Adrenal gland (tissue), 5 donors: ENCODE measurements at regions not wholly inside any gene's neighbourhood (a gene's known extent, or its start where the extent isn't known, plus 50 kb on each side); places are given as distances from the start of the nearest gene placed in this dataset.

Experiments
- CTCF ChIP-seq, 6 experiments: fragments of 450-650 bp in 4 of 6; fragments of 200-600 bp in 2 of 6; sonication (generic) in 1 of 6; IDR thresholded peaks; 1 replicate in 5 of 6; 2 replicates in 1 of 6; pipeline versions ENCODE4 v1.5.1 to v1.8.0; 2016 to 2021; ENCODE audit warnings: antibody characterized with exemption in 6 of 6, mild to moderate bottlenecking in 2 of 6, moderate library complexity in 1 of 6
- POLR2A ChIP-seq, 2 donors: fragments of 450-650 bp; IDR thresholded peaks; one replicate each; pipeline ENCODE4 v1.6.1; 2017; ENCODE audit warnings: antibody characterized with exemption in 2 of 2, mild to moderate bottlenecking in 2 of 2, moderate library complexity in 1 of 2
- donor health status: DM: no; HTN: no; CAD: no.

DNA sequence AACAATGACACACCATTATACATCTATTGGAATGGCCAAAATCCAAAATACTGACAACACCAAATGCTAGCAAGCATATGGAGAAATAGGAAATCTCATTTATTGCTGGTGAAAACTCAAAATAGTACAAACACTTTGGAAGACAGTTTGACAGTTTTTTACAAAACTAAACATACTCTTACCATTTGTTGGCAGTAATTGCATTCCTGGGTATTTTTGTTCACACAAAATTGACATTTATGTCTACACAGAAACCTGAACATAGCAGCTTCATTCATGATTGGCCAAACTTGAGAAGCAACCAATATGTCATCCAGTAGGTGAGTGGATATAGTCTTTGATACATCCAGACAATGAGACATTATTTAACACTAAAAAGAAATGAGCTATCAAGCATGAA, 489.9 kb downstream of the PLOD2 start:
- TF ChIP-seq CTCF (IDR thresholded peaks at IDR 0.05) (no peak), POLR2A (IDR thresholded peaks at IDR 0.05) (no peak)
